WI38 (cell line): ENCODE measurements at regions not wholly inside any gene's neighbourhood (a gene's known extent, or its start where the extent isn't known, plus 50 kb on each side); places are given as distances from the start of the nearest gene placed in this dataset.

Source experiments
- H3K4me3 ChIP-seq: 2 replicates; pipeline ENCODE4 v1.5.1; 2011; ENCODE audit warnings: low read depth, mild to moderate bottlenecking, control low read depth, low read length
- CTCF ChIP-seq: IDR thresholded peaks from 2 replicates; pipeline ENCODE4 v1.5.1; 2012; ENCODE audit warnings: low read depth, mild to moderate bottlenecking, control low read depth, low read length

- no peak overlapping the region for H3K4me3 ChIP-seq
Observed at GRCh38 chr2:4415171-4415570, 711.8 kb downstream of the DCDC2C start.

GRCh38 chr2:4415810-4416413 lies 712.5 kb downstream of the DCDC2C start:
- no peak overlapping the region for H3K4me3 ChIP-seq
- no peak for TF ChIP-seq CTCF

More at GRCh38 chr2:4415171-4415570, 711.8 kb downstream of the DCDC2C start:
- TF ChIP-seq CTCF: no peak

- H3K4me3 ChIP-seq: no peak overlapping the region
- no peak for TF ChIP-seq CTCF
Observed at GRCh38 chr2:4416431-4416830, 713.1 kb downstream of the DCDC2C start.

GRCh38 chr2:4417771-4418170 lies 714.4 kb downstream of the DCDC2C start:
- TF ChIP-seq CTCF: no peak
- H3K4me3 ChIP-seq: no peak overlapping the region

- H3K4me3 ChIP-seq: no peak overlapping the region
- TF ChIP-seq CTCF: no peak
Observed at GRCh38 chr2:4420032-4420431, 716.7 kb downstream of the DCDC2C start.

- no peak overlapping the region for H3K4me3 ChIP-seq
- TF ChIP-seq CTCF: no peak
Observed at GRCh38 chr2:4424153-4424552, 720.8 kb downstream of the DCDC2C start.

- TF ChIP-seq CTCF: no peak
- H3K4me3 ChIP-seq: no peak overlapping the region
Observed at GRCh38 chr2:4427083-4427482, 723.7 kb downstream of the DCDC2C start.
